Central memory CD8-positive, alpha-beta T cell (primary cell): ENCODE measurements at regions not wholly inside any gene's neighbourhood (a gene's known extent, or its start where the extent isn't known, plus 50 kb on each side); places are given as distances from the start of the nearest gene placed in this dataset.

Source experiments
- ATAC-seq: fragments of 150-1000 bp; cut with Tn5 transposase; replicated peaks from 2 replicates; pipeline ENCODE4 v1.10.0; 2022; ENCODE audit warnings: mild to moderate bottlenecking, moderate FRiP score, moderate number of reproducible peaks; ENCODE audit not compliant: poor library complexity, severe bottlenecking; ENCODE audit errors: extremely low read depth
- DNase-seq, 2 donors: peaks; one replicate each; pipeline ENCODE4 v3.0.0; 2021; ENCODE audit warnings: low spot score in 2 of 2
- H3K27ac Mint-ChIP-seq: one replicate; pipeline ENCODE4 v1.8.0; 2022; ENCODE audit warnings: low read depth, mild to moderate bottlenecking, moderate library complexity, mixed read lengths
- H3K27me3 Mint-ChIP-seq: one replicate; pipeline ENCODE4 v1.8.0; 2022; ENCODE audit warnings: mixed read lengths
- H3K36me3 Mint-ChIP-seq: one replicate; pipeline ENCODE4 v1.8.0; 2022; ENCODE audit warnings: mild to moderate bottlenecking, moderate library complexity, mixed read lengths; ENCODE audit not compliant: insufficient read depth
- H3K4me1 Mint-ChIP-seq: one replicate; pipeline ENCODE4 v1.8.0; 2022; ENCODE audit warnings: mixed read lengths
- H3K4me3 Mint-ChIP-seq: one replicate; pipeline ENCODE4 v1.8.0; 2022; ENCODE audit warnings: mild to moderate bottlenecking, moderate library complexity, mixed read lengths
- H3K9me3 Mint-ChIP-seq: one replicate; pipeline ENCODE4 v1.8.0; 2022; ENCODE audit warnings: mixed read lengths

- ATAC-seq (no peak), DNase-seq (no peak)
- peaks cover 14% of the 10 kb centered on the region for H3K9me3 Mint-ChIP-seq
- no peak overlapping the region for H3K4me3 Mint-ChIP-seq
- H3K27me3 Mint-ChIP-seq: no peaks in the 10 kb centered on the region
- H3K36me3 Mint-ChIP-seq: peaks cover 2% of the 10 kb centered on the region
- H3K4me1 Mint-ChIP-seq: no peaks in the 10 kb centered on the region
- H3K27ac Mint-ChIP-seq: no peak overlapping the region
Observed at GRCh38 chr13:61810065-61810464, 394.4 kb upstream of the PCDH20 start.

- Mint-ChIP-seq H3K27ac (no peak overlapping the region), H3K27me3 (no peaks in the 10 kb centered on the region), H3K36me3 (no peaks in the 10 kb centered on the region), H3K4me1 (no peaks in the 10 kb centered on the region), H3K9me3 (peaks cover 13% of the 10 kb centered on the region), H3K4me3 (no peak overlapping the region)
- no peak for DNase-seq
- no peak for ATAC-seq
Observed at GRCh38 chr13:61797397-61797796, 381.7 kb upstream of the PCDH20 start.

GRCh38 chr13:61795580-61795979 is 379.9 kb upstream of the PCDH20 start:
- no peaks in the 10 kb centered on the region for H3K36me3 Mint-ChIP-seq
- no peak for ATAC-seq

GRCh38 chr13:61779456-61779855 is 363.8 kb upstream of the PCDH20 start:
- H3K27ac Mint-ChIP-seq: no peak overlapping the region
- no peak for DNase-seq
- H3K4me3 Mint-ChIP-seq: no peak overlapping the region
- no peak for ATAC-seq
- H3K36me3 Mint-ChIP-seq: no peaks in the 10 kb centered on the region
- peaks cover 30% of the 10 kb centered on the region for H3K9me3 Mint-ChIP-seq
- H3K4me1 Mint-ChIP-seq: no peaks in the 10 kb centered on the region
- no peaks in the 10 kb centered on the region for H3K27me3 Mint-ChIP-seq

More at GRCh38 chr13:61795580-61795979, 379.9 kb upstream of the PCDH20 start:
- Mint-ChIP-seq H3K27ac (no peak overlapping the region), H3K4me3 (no peak overlapping the region), H3K4me1 (no peaks in the 10 kb centered on the region), H3K9me3 (peaks cover 15% of the 10 kb centered on the region), H3K27me3 (no peaks in the 10 kb centered on the region)
- DNase-seq: no peak

- no peaks in the 10 kb centered on the region for H3K27me3 Mint-ChIP-seq
- no peaks in the 10 kb centered on the region for H3K4me1 Mint-ChIP-seq
- no peak overlapping the region for H3K27ac Mint-ChIP-seq
- peaks cover 36% of the 10 kb centered on the region for H3K9me3 Mint-ChIP-seq
- no peak for DNase-seq
- no peak for ATAC-seq
- no peak overlapping the region for H3K4me3 Mint-ChIP-seq
- H3K36me3 Mint-ChIP-seq: no peaks in the 10 kb centered on the region
Observed at GRCh38 chr13:61778531-61778930, 362.9 kb upstream of the PCDH20 start.

GRCh38 chr13:61777899-61778298 is 362.2 kb upstream of the PCDH20 start:
- H3K9me3 Mint-ChIP-seq: peaks cover 30% of the 10 kb centered on the region
- no peaks in the 10 kb centered on the region for H3K36me3 Mint-ChIP-seq
- no peaks in the 10 kb centered on the region for H3K4me1 Mint-ChIP-seq
- DNase-seq (no peak), ATAC-seq (no peak)
- H3K4me3 Mint-ChIP-seq: no peak overlapping the region
- H3K27me3 Mint-ChIP-seq: no peaks in the 10 kb centered on the region
- H3K27ac Mint-ChIP-seq: no peak overlapping the region

- ATAC-seq (no peak), DNase-seq (no peak)
- Mint-ChIP-seq H3K9me3 (peaks cover 25% of the 10 kb centered on the region), H3K4me1 (no peaks in the 10 kb centered on the region), H3K4me3 (no peak overlapping the region), H3K27ac (no peak overlapping the region), H3K27me3 (no peaks in the 10 kb centered on the region), H3K36me3 (no peaks in the 10 kb centered on the region)
Observed at GRCh38 chr13:61777271-61777670, 361.6 kb upstream of the PCDH20 start.

GRCh38 chr13:61774903-61775302 is 359.3 kb upstream of the PCDH20 start:
- no peak overlapping the region for H3K4me3 Mint-ChIP-seq
- H3K9me3 Mint-ChIP-seq: peaks cover 27% of the 10 kb centered on the region
- no peaks in the 10 kb centered on the region for H3K4me1 Mint-ChIP-seq
- ATAC-seq (no peak), DNase-seq (no peak)
- no peaks in the 10 kb centered on the region for H3K36me3 Mint-ChIP-seq
- no peak overlapping the region for H3K27ac Mint-ChIP-seq
- no peaks in the 10 kb centered on the region for H3K27me3 Mint-ChIP-seq

GRCh38 chr13:61770681-61771080 is 355.0 kb upstream of the PCDH20 start:
- Mint-ChIP-seq H3K4me1 (no peaks in the 10 kb centered on the region), H3K4me3 (no peak overlapping the region), H3K27ac (no peak overlapping the region), H3K27me3 (no peaks in the 10 kb centered on the region), H3K9me3 (peaks cover 22% of the 10 kb centered on the region), H3K36me3 (no peaks in the 10 kb centered on the region)
- DNase-seq (no peak), ATAC-seq (no peak)

- DNase-seq (no peak), ATAC-seq (no peak)
- H3K4me1 Mint-ChIP-seq: no peaks in the 10 kb centered on the region
- H3K36me3 Mint-ChIP-seq: no peaks in the 10 kb centered on the region
- H3K27me3 Mint-ChIP-seq: no peaks in the 10 kb centered on the region
- H3K27ac Mint-ChIP-seq: no peak overlapping the region
- peaks cover 13% of the 10 kb centered on the region for H3K9me3 Mint-ChIP-seq
- no peak overlapping the region for H3K4me3 Mint-ChIP-seq
Observed at GRCh38 chr13:61768175-61768574, 352.5 kb upstream of the PCDH20 start.

GRCh38 chr13:61766667-61767058 is 351.0 kb upstream of the PCDH20 start:
- no peaks in the 10 kb centered on the region for H3K36me3 Mint-ChIP-seq
- ATAC-seq (no peak), DNase-seq (no peak)
- H3K27ac Mint-ChIP-seq: no peak overlapping the region
- no peaks in the 10 kb centered on the region for H3K4me1 Mint-ChIP-seq
- no peaks in the 10 kb centered on the region for H3K27me3 Mint-ChIP-seq
- H3K4me3 Mint-ChIP-seq: no peak overlapping the region
- H3K9me3 Mint-ChIP-seq: peaks cover 13% of the 10 kb centered on the region

- no peak for DNase-seq
- Mint-ChIP-seq H3K27ac (no peak overlapping the region), H3K27me3 (no peaks in the 10 kb centered on the region), H3K36me3 (no peaks in the 10 kb centered on the region), H3K9me3 (peaks cover 10% of the 10 kb centered on the region), H3K4me1 (no peaks in the 10 kb centered on the region), H3K4me3 (no peak overlapping the region)
- no peak for ATAC-seq
Observed at GRCh38 chr13:61765940-61766666, 350.5 kb upstream of the PCDH20 start.

GRCh38 chr13:61765181-61765742 is 349.6 kb upstream of the PCDH20 start:
- Mint-ChIP-seq H3K9me3 (peaks cover 5% of the 10 kb centered on the region), H3K27ac (no peak overlapping the region), H3K4me3 (no peak overlapping the region), H3K4me1 (no peaks in the 10 kb centered on the region), H3K27me3 (no peaks in the 10 kb centered on the region), H3K36me3 (no peaks in the 10 kb centered on the region)
- DNase-seq: no peak
- ATAC-seq: no peak
